Fibroblast of the aortic adventitia (primary cell): ENCODE measurements at regions not wholly inside any gene's neighbourhood (a gene's known extent, or its start where the extent isn't known, plus 50 kb on each side); places are given as distances from the start of the nearest gene placed in this dataset.

Experiments
- DNase-seq: peaks from one replicate; pipeline ENCODE4 v3.0.0-alpha.2; 2010; ENCODE audit warnings: low read depth
- H3K4me3 ChIP-seq: 2 replicates; pipeline ENCODE4 v1.5.1; 2011; ENCODE audit warnings: low read depth, mild to moderate bottlenecking, control low read depth, low read length, moderate library complexity
- TF ChIP-seq, protein P1 (sequence below): IDR thresholded peaks from 2 replicates; pipeline ENCODE4 v1.5.1; 2011; ENCODE audit warnings: mild to moderate bottlenecking, low read length, control low read depth, inconsistent platforms; ENCODE audit not compliant: insufficient read depth

DNA sequence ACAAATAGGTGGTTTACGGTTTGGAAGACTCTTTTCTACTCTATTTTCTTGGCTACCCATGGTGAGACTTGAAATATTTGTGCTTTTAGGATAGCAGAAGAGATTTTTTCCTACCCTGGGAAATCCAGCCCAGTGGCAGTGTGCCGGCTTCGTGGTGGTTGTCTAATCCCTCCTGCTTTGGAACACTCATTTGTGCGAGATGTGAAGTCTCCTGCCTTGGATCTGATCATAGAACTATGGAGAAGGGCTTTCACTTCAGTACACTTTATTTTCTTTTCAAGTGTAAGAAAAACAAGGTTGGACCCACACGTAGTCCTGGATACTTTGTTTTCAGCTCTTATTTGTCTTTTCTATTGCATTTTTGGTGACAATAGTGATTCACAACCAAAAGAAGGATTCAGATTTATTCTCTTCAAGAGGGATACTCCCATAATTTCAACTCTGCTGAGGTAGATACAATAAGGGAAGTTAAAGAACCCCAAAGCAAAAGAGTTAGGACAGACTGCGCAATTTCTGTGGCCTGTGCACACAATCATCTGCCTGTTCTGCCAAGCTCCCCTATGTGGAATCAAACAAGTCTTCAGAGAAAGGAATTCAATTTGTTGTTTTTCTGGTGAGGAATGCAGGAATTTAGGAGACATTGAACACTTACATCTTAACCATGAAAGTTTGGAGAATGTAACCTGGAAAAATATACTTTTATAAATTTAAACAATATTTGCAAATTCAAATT is 413.2 kb downstream of the GJA1 start:
- no peak overlapping the region for H3K4me3 ChIP-seq
- TF ChIP-seq, protein P1, sequence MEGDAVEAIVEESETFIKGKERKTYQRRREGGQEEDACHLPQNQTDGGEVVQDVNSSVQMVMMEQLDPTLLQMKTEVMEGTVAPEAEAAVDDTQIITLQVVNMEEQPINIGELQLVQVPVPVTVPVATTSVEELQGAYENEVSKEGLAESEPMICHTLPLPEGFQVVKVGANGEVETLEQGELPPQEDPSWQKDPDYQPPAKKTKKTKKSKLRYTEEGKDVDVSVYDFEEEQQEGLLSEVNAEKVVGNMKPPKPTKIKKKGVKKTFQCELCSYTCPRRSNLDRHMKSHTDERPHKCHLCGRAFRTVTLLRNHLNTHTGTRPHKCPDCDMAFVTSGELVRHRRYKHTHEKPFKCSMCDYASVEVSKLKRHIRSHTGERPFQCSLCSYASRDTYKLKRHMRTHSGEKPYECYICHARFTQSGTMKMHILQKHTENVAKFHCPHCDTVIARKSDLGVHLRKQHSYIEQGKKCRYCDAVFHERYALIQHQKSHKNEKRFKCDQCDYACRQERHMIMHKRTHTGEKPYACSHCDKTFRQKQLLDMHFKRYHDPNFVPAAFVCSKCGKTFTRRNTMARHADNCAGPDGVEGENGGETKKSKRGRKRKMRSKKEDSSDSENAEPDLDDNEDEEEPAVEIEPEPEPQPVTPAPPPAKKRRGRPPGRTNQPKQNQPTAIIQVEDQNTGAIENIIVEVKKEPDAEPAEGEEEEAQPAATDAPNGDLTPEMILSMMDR = no peak
- no peak for DNase-seq

DNA sequence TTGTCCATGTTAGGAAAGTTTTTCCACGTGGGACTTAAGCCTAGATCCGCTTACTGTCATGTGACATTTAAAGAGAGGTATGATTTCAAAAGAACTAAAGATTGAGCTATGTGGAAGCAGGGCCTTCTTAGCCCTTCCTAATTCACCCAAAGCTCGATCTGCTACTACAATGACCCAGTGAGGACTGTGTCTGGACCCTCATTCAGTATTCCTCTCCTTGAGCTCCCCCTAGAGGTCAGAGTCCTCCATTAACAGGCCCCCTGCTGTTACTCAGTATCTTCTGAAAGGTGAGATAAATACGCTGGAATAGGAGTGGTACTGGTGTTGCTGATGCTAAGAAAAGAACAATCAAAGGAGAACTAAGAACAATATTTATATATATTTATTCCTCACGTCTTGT is 414.0 kb downstream of the GJA1 start:
- DNase-seq = peak; percentile 87
- TF ChIP-seq, protein P1 = peak; percentile 82
- no peak overlapping the region for H3K4me3 ChIP-seq

DNA sequence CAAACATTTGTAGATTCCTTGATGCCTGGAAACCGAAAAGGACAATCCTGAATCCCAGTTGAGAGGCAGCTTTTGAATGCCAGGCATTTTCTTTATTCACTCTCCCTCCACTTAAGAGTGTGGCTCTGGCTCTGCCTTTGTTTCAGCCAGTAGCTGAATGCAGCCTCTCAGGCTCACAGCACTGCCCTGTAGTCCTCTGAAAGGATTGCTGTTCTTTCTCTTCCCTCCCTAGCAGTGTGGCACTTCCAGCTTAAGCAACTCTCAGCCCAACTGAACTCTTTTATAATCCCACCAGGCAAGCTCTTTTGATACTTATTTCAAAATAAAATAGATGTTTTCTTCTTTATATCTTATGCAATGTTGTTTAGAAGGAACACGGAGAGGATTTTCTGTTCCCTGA is 415.6 kb downstream of the GJA1 start:
- H3K4me3 ChIP-seq = no peak overlapping the region
- DNase-seq = peak; percentile 53
- TF ChIP-seq, protein P1 = peak; percentile 7

DNA sequence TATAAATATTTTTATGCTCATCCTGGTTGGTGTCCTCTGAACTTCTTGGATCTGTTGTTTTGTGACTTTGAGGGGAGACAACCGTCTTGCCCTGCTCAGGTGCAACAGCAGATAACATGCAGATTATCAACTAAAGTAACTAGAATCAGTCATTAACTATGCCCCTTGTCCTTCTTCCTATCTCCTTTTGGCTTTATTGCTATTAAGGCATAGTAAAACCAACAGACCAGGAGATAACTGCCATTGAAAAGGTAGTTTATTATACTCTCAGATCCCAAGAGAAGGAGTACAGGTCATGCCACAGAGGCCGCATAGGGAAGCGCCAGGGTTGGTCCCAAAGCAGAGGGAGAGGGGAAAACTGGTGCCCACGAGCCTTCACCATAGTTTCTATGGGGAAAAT is 418.2 kb downstream of the GJA1 start:
- TF ChIP-seq, protein P1 = no peak
- no peak overlapping the region for H3K4me3 ChIP-seq
- DNase-seq = no peak

DNA sequence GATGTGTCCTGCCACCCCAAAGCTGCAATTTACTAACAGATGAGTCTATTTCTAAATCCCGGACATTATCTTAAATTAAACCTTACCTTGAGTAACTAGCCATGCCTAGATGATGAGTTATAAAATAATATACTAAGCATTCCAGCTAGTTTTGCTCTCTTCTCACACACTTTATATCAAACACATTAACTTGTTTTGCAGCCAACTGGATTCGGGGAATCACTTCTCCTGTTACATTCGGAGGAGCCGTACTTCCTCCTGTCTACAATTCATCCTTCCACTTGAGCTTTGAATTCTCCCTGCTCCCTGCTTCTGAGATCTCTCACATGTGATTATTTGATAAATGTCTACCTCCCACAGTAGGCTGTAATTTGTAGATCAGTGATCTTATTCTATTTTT is 420.1 kb downstream of the GJA1 start:
- H3K4me3 ChIP-seq = no peak overlapping the region
- no peak for DNase-seq
- TF ChIP-seq, protein P1 = no peak

DNA sequence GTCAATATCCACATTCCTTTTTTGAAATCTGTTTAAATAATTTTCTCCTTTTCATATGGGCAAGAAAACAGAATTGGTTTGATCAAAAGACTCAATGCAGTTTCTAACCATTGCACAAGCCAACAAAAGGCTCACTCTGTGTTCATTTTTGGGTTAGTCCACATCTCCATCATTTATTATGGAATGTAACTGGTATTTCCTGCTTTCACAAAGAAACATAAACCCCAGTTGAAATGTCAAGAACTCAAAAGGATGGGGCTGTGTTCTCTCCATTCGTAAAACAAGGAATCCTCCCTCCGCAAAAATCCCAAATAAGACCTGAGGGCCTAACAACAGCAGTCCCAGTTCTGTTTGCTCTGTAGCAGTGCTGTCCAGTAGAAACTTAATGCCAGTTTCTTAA is 420.9 kb downstream of the GJA1 start:
- H3K4me3 ChIP-seq = no peak overlapping the region
- TF ChIP-seq, protein P1 = no peak
- DNase-seq = peak; percentile 72

DNA sequence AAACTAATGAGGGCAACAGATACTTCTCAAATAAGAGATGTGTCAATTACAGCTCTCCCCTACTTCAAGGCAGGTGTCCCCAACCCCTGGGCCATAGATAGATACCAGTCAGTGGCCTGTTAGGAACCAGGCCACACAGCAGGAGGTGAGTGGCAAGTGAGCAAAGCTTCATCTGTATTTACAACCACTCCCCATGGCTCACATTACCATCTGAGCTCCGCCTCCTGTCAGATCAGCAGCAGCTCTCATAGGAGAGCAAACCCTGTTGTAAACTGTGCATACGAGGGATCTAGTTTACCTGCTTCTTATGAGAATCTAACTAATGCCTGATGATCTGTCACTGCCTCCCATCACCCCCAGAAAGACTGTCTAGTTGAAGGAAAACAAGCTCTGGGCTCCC is 422.1 kb downstream of the GJA1 start:
- TF ChIP-seq, protein P1 = no peak
- no peak for DNase-seq
- H3K4me3 ChIP-seq = no peak overlapping the region
